ENCODE measurements at regions not wholly inside any gene's neighbourhood (a gene's known extent, or its start where the extent isn't known, plus 50 kb on each side); places are given as distances from the start of the nearest gene placed in this dataset.

GRCh38 chr1:234918961-234919761 lies 209.5 kb downstream of the TOMM20 start:
- Histone ChIP-seq H3K27me3 (ENCODE audit: insufficient read depth, low read length) (no peaks in the 10 kb centered on the region), H3K4me1 (ENCODE audit: control insufficient read depth in 1 of 2, insufficient read depth in 2 of 2, low read length in 2 of 2) (no peaks in the 10 kb centered on the region), H3K9ac (ENCODE audit: low read length) (no peak overlapping the region), H3K9me2 (ENCODE audit: insufficient read depth) (no peaks in the 10 kb centered on the region), H3K9me3 (ENCODE audit: control insufficient read depth in 1 of 2, insufficient read depth in 1 of 2, low read depth in 1 of 2, low read length in 2 of 2) (no peaks in the 10 kb centered on the region), H2AFZ (ENCODE audit: low read depth, low read length, poor library complexity, severe bottlenecking) (no peak overlapping the region), H3K4me2 (ENCODE audit: low read length) (no peak overlapping the region), H3K79me2 (ENCODE audit: insufficient read depth, low read length) (no peaks in the 10 kb centered on the region), H3K27ac (ENCODE audit: low read depth, low read length) (no peak overlapping the region), H3K4me3 (replicated peaks in 1 of 2; ENCODE audit: low read depth in 1 of 2, low read length in 2 of 2) (no peak overlapping the region), H3K36me3 (ENCODE audit: control insufficient read depth in 1 of 2, insufficient read depth in 2 of 2, low read length in 2 of 2) (no peaks in the 10 kb centered on the region), H4K20me1 (ENCODE audit: insufficient read depth) (no peaks in the 10 kb centered on the region)
- intact Hi-C loops (cut with micrococcal nuclease) = no loop called here
- TF ChIP-seq CEBPB (IDR thresholded peaks at IDR 0.05; ENCODE audit: low read depth) (no peak), RAD21 (IDR thresholded peaks at IDR 0.05; ENCODE audit: low read depth) (no peak), JUND (IDR thresholded peaks at IDR 0.05) (no peak), SRF (IDR thresholded peaks at IDR 0.05; ENCODE audit: low read depth) (no peak), ZNF274 (IDR thresholded peaks at IDR 0.05; ENCODE audit: low read depth, low read length) (no peak), EGR1 (IDR thresholded peaks at IDR 0.05; ENCODE audit: low read depth) (no peak)
- ChIA-PET CTCF (no interaction called here), RAD21 (ENCODE audit: low non-redundant PET in 1 of 2, low total read pairs in 2 of 2, uncharacterized antibody in 2 of 2, unreplicated experiment in 2 of 2) (no interaction called here), POLR2A (no interaction called here)
- BruUV-seq (replicated peaks) = no TSS peak
- DNase-seq (ENCODE audit: low read depth, low spot score) (no peak), ATAC-seq (no peak)

GRCh38 chr1:234918181-234918841 lies 210.3 kb downstream of the TOMM20 start:
- Histone ChIP-seq H2AFZ (ENCODE audit: low read depth, low read length, poor library complexity, severe bottlenecking) (no peak overlapping the region), H3K36me3 (ENCODE audit: control insufficient read depth in 1 of 2, insufficient read depth in 2 of 2, low read length in 2 of 2) (no peaks in the 10 kb centered on the region), H3K4me2 (ENCODE audit: low read length) (no peak overlapping the region), H3K9me2 (ENCODE audit: insufficient read depth) (no peaks in the 10 kb centered on the region), H3K79me2 (ENCODE audit: insufficient read depth, low read length) (no peaks in the 10 kb centered on the region), H3K4me1 (ENCODE audit: control insufficient read depth in 1 of 2, insufficient read depth in 2 of 2, low read length in 2 of 2) (no peaks in the 10 kb centered on the region), H3K27me3 (ENCODE audit: insufficient read depth, low read length) (no peaks in the 10 kb centered on the region), H3K4me3 (replicated peaks in 1 of 2; ENCODE audit: low read depth in 1 of 2, low read length in 2 of 2) (no peak overlapping the region), H3K9ac (ENCODE audit: low read length) (no peak overlapping the region), H3K27ac (ENCODE audit: low read depth, low read length) (no peak overlapping the region), H4K20me1 (ENCODE audit: insufficient read depth) (no peaks in the 10 kb centered on the region), H3K9me3 (ENCODE audit: control insufficient read depth in 1 of 2, insufficient read depth in 1 of 2, low read depth in 1 of 2, low read length in 2 of 2) (no peaks in the 10 kb centered on the region)
- RAD21 ChIA-PET (ENCODE audit: low non-redundant PET in 1 of 2, low total read pairs in 2 of 2, uncharacterized antibody in 2 of 2, unreplicated experiment in 2 of 2) = no interaction called here
- no peak for ATAC-seq
- intact Hi-C loops (cut with micrococcal nuclease) = no loop called here
- no peak for TF ChIP-seq ZFX (IDR thresholded peaks at IDR 0.05)
- TF ChIP-seq RAD21 (IDR thresholded peaks at IDR 0.05; ENCODE audit: low read depth) = no peak
- TF ChIP-seq FOSL1 (IDR thresholded peaks at IDR 0.05; ENCODE audit: low read depth) = no peak
- TF ChIP-seq CBX3 (IDR thresholded peaks at IDR 0.05; ENCODE audit: low read depth) = no peak
- DNase-seq (ENCODE audit: low read depth, low spot score) = no peak
- BruUV-seq (replicated peaks) = no TSS peak
- CTCF ChIA-PET = no interaction called here
- POLR2A ChIA-PET = no interaction called here
